Right ventricle myocardium inferior (tissue), 1 donor: ENCODE measurements at regions not wholly inside any gene's neighbourhood (a gene's known extent, or its start where the extent isn't known, plus 50 kb on each side); places are given as distances from the start of the nearest gene placed in this dataset.
"Not testable (repeated sequence)": the region's sequence is repeated elsewhere in the genome, so short reads cannot be mapped to it uniquely, and the experiment has no call there.

Experiments
- ATAC-seq: fragments of 200-7000 bp; cut with Tn5 transposase; one replicate; pipeline ENCODE4 v1.9.1; 2020; ENCODE audit warnings: mild to moderate bottlenecking, moderate library complexity
- DNase-seq: peaks from one replicate; pipeline ENCODE4 v3.0.0; 2021; ENCODE audit errors: missing footprints
- intact Hi-C: fragments of 100-400 bp; cut with DNase I; formaldehyde crosslinking; loops from one replicate; pipeline ENCODE4 v1.11.0; 2022
- donor health status: DM: no; HTN: yes; CAD: no; lungs with severe emphysema.

GRCh38 chr13:80555796-80556678, 215.1 kb upstream of the SPRY2 start:
- DNase-seq (no peak), ATAC-seq (no peak)
- intact Hi-C loops: loop anchor here (10.0 kb wide), 1 partner anchor 49 kb away; no protein-coding TSS in a partner anchor

GRCh38 chr13:80552851-80553440, 212.0 kb upstream of the SPRY2 start:
- intact Hi-C loops: loop anchor here (10.0 kb wide), 1 partner anchor 52 kb away; no protein-coding TSS in a partner anchor
- ATAC-seq (peak; percentile 28), DNase-seq (no peak)

- intact Hi-C loops: loop anchor here (10.0 kb wide), 1 partner anchor 53 kb away; no protein-coding TSS in a partner anchor
- ATAC-seq (no peak), DNase-seq (no peak)
These were observed 210.9 kb upstream of the SPRY2 start for GRCh38 chr13:80551650-80552497.

GRCh38 chr13:80550971-80551441, 210.1 kb upstream of the SPRY2 start:
- intact Hi-C loops: loop anchor here (10.0 kb wide), 1 partner anchor 54 kb away; no protein-coding TSS in a partner anchor
- DNase-seq (no peak), ATAC-seq (peak; percentile 33)

GRCh38 chr13:80548915-80549314, 208.0 kb upstream of the SPRY2 start:
- intact Hi-C loops: loop anchor here (5.0 kb wide), 1 partner anchor 47 kb away; no protein-coding TSS in a partner anchor
- DNase-seq (no peak), ATAC-seq (no peak)

GRCh38 chr13:80547885-80548825, 207.2 kb upstream of the SPRY2 start:
- DNase-seq (no peak), ATAC-seq (peak; percentile 92)
- intact Hi-C loops: loop anchor here (5.0 kb wide), 1 partner anchor 46 kb away; no protein-coding TSS in a partner anchor

GRCh38 chr13:80547341-80547740, 206.4 kb upstream of the SPRY2 start:
- ATAC-seq (no peak), DNase-seq (no peak)
- intact Hi-C loops: loop anchor here (5.0 kb wide), 1 partner anchor 45 kb away; no protein-coding TSS in a partner anchor

- no peak for ATAC-seq
- no peak for DNase-seq
- intact Hi-C loops: no loop called here
These were observed 192.2 kb upstream of the SPRY2 start for GRCh38 chr13:80533175-80533574.

- intact Hi-C loops: no loop called here
- ATAC-seq (no peak), DNase-seq (no peak)
These were observed 190.0 kb upstream of the SPRY2 start for GRCh38 chr13:80530902-80531301.

- ATAC-seq (no peak), DNase-seq (no peak)
- intact Hi-C loops: no loop called here
These were observed 189.3 kb upstream of the SPRY2 start for GRCh38 chr13:80530191-80530590.

- intact Hi-C loops: no loop called here
- DNase-seq (no peak), ATAC-seq (no peak)
These were observed 188.8 kb upstream of the SPRY2 start for GRCh38 chr13:80529734-80530133.

GRCh38 chr13:80528733-80529132, 187.8 kb upstream of the SPRY2 start:
- intact Hi-C loops: no loop called here
- DNase-seq: no peak
- ATAC-seq: no peak

- DNase-seq (no peak), ATAC-seq (no peak)
- intact Hi-C loops: no loop called here
These were observed 186.5 kb upstream of the SPRY2 start for GRCh38 chr13:80527400-80527799.

GRCh38 chr13:80524447-80525215, 183.7 kb upstream of the SPRY2 start:
- no peak for DNase-seq
- ATAC-seq: no peak
- intact Hi-C loops: no loop called here

- DNase-seq (no peak), ATAC-seq (no peak)
- intact Hi-C loops: no loop called here
These were observed 182.2 kb upstream of the SPRY2 start for GRCh38 chr13:80523134-80523533.

GRCh38 chr13:80522463-80522862, 181.5 kb upstream of the SPRY2 start:
- ATAC-seq, intact Hi-C loops, DNase-seq: not testable (repeated sequence)

GRCh38 chr13:80516818-80517348, 176.0 kb upstream of the SPRY2 start:
- ATAC-seq (no peak), DNase-seq (no peak)
- intact Hi-C loops: no loop called here
